H9 (cell line): ENCODE measurements at regions not wholly inside any gene's neighbourhood (a gene's known extent, or its start where the extent isn't known, plus 50 kb on each side); places are given as distances from the start of the nearest gene placed in this dataset.

Source experiments
- DNase-seq: peaks from one replicate; pipeline ENCODE4 v3.0.0-alpha.2; 2017
- H2AFZ ChIP-seq: one replicate; pipeline ENCODE4 v1.6.1; 2013; ENCODE audit warnings: mild to moderate bottlenecking, low read length, control low read depth, moderate library complexity
- H2AK5ac ChIP-seq: 2 replicates; pipeline ENCODE4 v1.6.1; 2013; ENCODE audit warnings: low read length, control low read depth, mixed read lengths; ENCODE audit not compliant: insufficient read length
- H2BK120ac ChIP-seq: one replicate; pipeline ENCODE4 v1.6.1; 2013; ENCODE audit warnings: low read depth, mild to moderate bottlenecking, low read length, control low read depth, inconsistent platforms; ENCODE audit not compliant: poor library complexity, severe bottlenecking
- H2BK12ac ChIP-seq: 2 replicates; pipeline ENCODE4 v1.6.1; 2013; ENCODE audit warnings: low read length, control low read depth, mixed read lengths, low read depth; ENCODE audit not compliant: insufficient read length
- H2BK15ac ChIP-seq: 2 replicates; pipeline ENCODE4 v1.6.1; 2013; ENCODE audit warnings: low read depth, low read length, control low read depth
- H2BK20ac ChIP-seq: one replicate; pipeline ENCODE4 v1.6.1; 2013; ENCODE audit warnings: low read depth, mild to moderate bottlenecking, low read length, control low read depth, inconsistent platforms; ENCODE audit not compliant: poor library complexity, severe bottlenecking
- H2BK5ac ChIP-seq: 2 replicates; pipeline ENCODE4 v1.6.1; 2013; ENCODE audit warnings: low read length, control low read depth, mixed read lengths; ENCODE audit not compliant: insufficient read length
- H3K14ac ChIP-seq: 2 replicates; pipeline ENCODE4 v1.6.1; 2013; ENCODE audit warnings: low read length, control low read depth; ENCODE audit not compliant: insufficient read depth
- H3K18ac ChIP-seq: 2 replicates; pipeline ENCODE4 v1.6.1; 2013; ENCODE audit warnings: low read depth, mild to moderate bottlenecking, mixed read lengths, low read length, control low read depth; ENCODE audit not compliant: insufficient read length
- H3K23ac ChIP-seq: 2 replicates; pipeline ENCODE4 v1.6.1; 2013; ENCODE audit warnings: low read length, control low read depth, mixed read lengths, low read depth; ENCODE audit not compliant: insufficient read length
- H3K23me2 ChIP-seq: 2 replicates; pipeline ENCODE4 v1.6.1; 2013; ENCODE audit warnings: low read depth, mild to moderate bottlenecking, mixed read lengths, low read length, control low read depth; ENCODE audit not compliant: insufficient read length, poor library complexity, severe bottlenecking
- H3K27ac ChIP-seq: 2 replicates; pipeline ENCODE4 v1.5.1; 2013; ENCODE audit warnings: low read length, control low read depth, mixed read lengths, low read depth; ENCODE audit not compliant: insufficient read length
- H3K27me3 ChIP-seq: 2 replicates; pipeline ENCODE4 v1.6.1; 2013; ENCODE audit warnings: low read length, control low read depth, inconsistent platforms; ENCODE audit not compliant: insufficient read depth
- H3K4ac ChIP-seq: 2 replicates; pipeline ENCODE4 v1.6.1; 2013; ENCODE audit warnings: low read depth, mild to moderate bottlenecking, control low read depth, inconsistent platforms, low read length, moderate library complexity
- H3K4me1 ChIP-seq: 2 replicates; pipeline ENCODE4 v1.6.1; 2013; ENCODE audit warnings: low read length, control low read depth, inconsistent platforms; ENCODE audit not compliant: insufficient read depth
- H3K4me2 ChIP-seq: 2 replicates; pipeline ENCODE4 v1.6.1; 2013; ENCODE audit warnings: low read length, control low read depth, mixed read lengths; ENCODE audit not compliant: insufficient read length, insufficient read depth
- H3K56ac ChIP-seq: 2 replicates; pipeline ENCODE4 v1.6.1; 2013; ENCODE audit warnings: low read depth, mild to moderate bottlenecking, mixed read lengths, low read length, control low read depth; ENCODE audit not compliant: insufficient read length
- H3K79me1 ChIP-seq: 2 replicates; pipeline ENCODE4 v1.6.1; 2013; ENCODE audit warnings: low read depth, mild to moderate bottlenecking, moderate library complexity, low read length, control low read depth, inconsistent platforms; ENCODE audit not compliant: insufficient read depth, poor library complexity, severe bottlenecking
- H3K79me2 ChIP-seq: 2 replicates; pipeline ENCODE4 v1.6.1; 2013; ENCODE audit warnings: low read length, control low read depth, inconsistent platforms; ENCODE audit not compliant: insufficient read depth
- H3K9ac ChIP-seq: 2 replicates; pipeline ENCODE4 v1.6.1; 2013; ENCODE audit warnings: low read length, control low read depth, mixed read lengths; ENCODE audit not compliant: insufficient read length; ENCODE audit errors: extremely low read depth
- H3K9me3 ChIP-seq: one replicate; pipeline ENCODE4 v1.6.1; 2013; ENCODE audit warnings: low read depth, low read length, inconsistent platforms; ENCODE audit not compliant: control insufficient read depth
- H3T11ph ChIP-seq: one replicate; pipeline ENCODE4 v1.6.1; 2013; ENCODE audit warnings: mild to moderate bottlenecking, low read length, control low read depth, inconsistent platforms
- H4K20me1 ChIP-seq: one replicate; pipeline ENCODE4 v1.6.1; 2013; ENCODE audit not compliant: control insufficient read depth, insufficient read length, insufficient read depth
- H4K5ac ChIP-seq: 2 replicates; pipeline ENCODE4 v1.6.1; 2013; ENCODE audit warnings: low read depth, mild to moderate bottlenecking, mixed read lengths, low read length, control low read depth; ENCODE audit not compliant: insufficient read length
- H4K8ac ChIP-seq: replicated peaks from 2 replicates; pipeline ENCODE4 v1.6.1; 2013; ENCODE audit warnings: low read length, control low read depth, mixed read lengths, low read depth; ENCODE audit not compliant: insufficient read length
- H4K91ac ChIP-seq: 2 replicates; pipeline ENCODE4 v1.6.1; 2013; ENCODE audit warnings: low read depth, mild to moderate bottlenecking, moderate library complexity, mixed read lengths, low read length, control low read depth; ENCODE audit not compliant: insufficient read length
- H3K27ac Mint-ChIP-seq, 3 experiments: 2 replicates in 2 of 3; 3 replicates in 1 of 3; pipeline ENCODE4 v1.8.0; 2020 to 2021; ENCODE audit warnings: mixed read lengths in 3 of 3, mild to moderate bottlenecking in 1 of 3, moderate library complexity in 1 of 3
- H3K27me3 Mint-ChIP-seq: 2 replicates; pipeline ENCODE4 v1.8.0; 2021; ENCODE audit warnings: low read depth, mild to moderate bottlenecking, moderate library complexity, mixed read lengths
- H3K36me3 Mint-ChIP-seq, 3 experiments: 2 replicates in 2 of 3; 3 replicates in 1 of 3; pipeline ENCODE4 v1.8.0; 2020 to 2021; ENCODE audit warnings: low read depth in 3 of 3, mixed read lengths in 3 of 3; ENCODE audit not compliant: insufficient read depth in 1 of 3
- H3K4me1 Mint-ChIP-seq, 2 experiments: 2 replicates each; pipeline ENCODE4 v1.8.0; 2020; ENCODE audit warnings: mixed read lengths in 2 of 2
- H3K4me3 Mint-ChIP-seq, 2 experiments: 2 replicates in 1 of 2; 3 replicates in 1 of 2; pipeline ENCODE4 v1.8.0; 2020 to 2021; ENCODE audit warnings: mild to moderate bottlenecking in 2 of 2, mixed read lengths in 2 of 2, moderate library complexity in 1 of 2
- H3K9me3 Mint-ChIP-seq, 2 experiments: 2 replicates in 1 of 2; 3 replicates in 1 of 2; pipeline ENCODE4 v1.8.0; 2020; ENCODE audit warnings: mild to moderate bottlenecking in 2 of 2, mixed read lengths in 2 of 2, moderate library complexity in 1 of 2
- CTCF ChIP-seq: fragments of 200-600 bp; sonication (generic); conservative IDR thresholded peaks from 3 replicates; pipeline ENCODE4 v1.8.0; 2021; ENCODE audit warnings: antibody characterized with exemption, mild to moderate bottlenecking

GRCh38 chrX:103149652-103150051 is 56.7 kb upstream of the NXF3 start:
- TF ChIP-seq CTCF, result no peak
- Histone ChIP-seq H3K23me2 (no peaks in the 10 kb centered on the region), H3K9me3 (peaks cover 9% of the 10 kb centered on the region)

More at GRCh38 chrX:103149652-103150051, 56.7 kb upstream of the NXF3 start:
- Histone ChIP-seq H2BK12ac (no peak overlapping the region), H4K91ac (no peak overlapping the region), H2BK5ac (no peak overlapping the region), H3K4me2 (no peak overlapping the region), H3K27ac (no peak overlapping the region), H3K9ac (no peak overlapping the region), H3K4ac (no peak overlapping the region), H4K8ac (no peak overlapping the region), H2BK20ac (no peak overlapping the region), H3K4me1 (no peaks in the 10 kb centered on the region), H3K14ac (no peak overlapping the region), H4K20me1 (no peaks in the 10 kb centered on the region), H3K79me2 (no peaks in the 10 kb centered on the region), H2BK120ac (no peak overlapping the region), H3K23ac (no peak overlapping the region), H2BK15ac (no peak overlapping the region), H2AFZ (no peak overlapping the region), H4K5ac (no peak overlapping the region), H2AK5ac (no peak overlapping the region), H3T11ph (no peak overlapping the region), H3K18ac (no peak overlapping the region), H3K79me1 (no peaks in the 10 kb centered on the region), H3K27me3 (no peaks in the 10 kb centered on the region), H3K56ac (no peak overlapping the region)
- Mint-ChIP-seq H3K27me3 (peaks cover 3% of the 10 kb centered on the region; the same call in 1 of the 2 replicates), H3K9me3 (peaks cover 37 to 55% of the 10 kb centered on the region in 2 experiments), H3K4me3 (no peak overlapping the region), H3K36me3 (no peaks in the 10 kb centered on the region; a peak in 2 of 7 replicates), H3K27ac (no peak overlapping the region), H3K4me1 (0 out of 4 replicates have a peak, but pooled peaks cover 2 to 4% of the 10 kb centered on the region in 2 experiments)
- DNase-seq, result no peak
